Neural cell (in vitro differentiated cells): ENCODE measurements at regions not wholly inside any gene's neighbourhood (a gene's known extent, or its start where the extent isn't known, plus 50 kb on each side); places are given as distances from the start of the nearest gene placed in this dataset.

Experiments used
- H2AFZ ChIP-seq: fragments of 200-600, 300-800 bp; sonication (generic), shearing (Covaris generic); 2 replicates; pipeline ENCODE4 v1.6.0; 2014; ENCODE audit warnings: low read depth, mild to moderate bottlenecking, antibody characterized with exemption, low read length, moderate library complexity
- H3F3A ChIP-seq: fragments of 200-600 bp; shearing (Covaris generic); 2 replicates; pipeline ENCODE4 v1.6.1; 2016; ENCODE audit warnings: mild to moderate bottlenecking, moderate library complexity, mixed read lengths, antibody characterized with exemption, low read length; ENCODE audit not compliant: insufficient read depth, poor library complexity, severe bottlenecking
- H3K27ac ChIP-seq: fragments of 200-600, 300-800 bp; sonication (generic), shearing (Covaris generic); 2 replicates; pipeline ENCODE4 v1.5.1; 2014; ENCODE audit warnings: mild to moderate bottlenecking, low read length, moderate library complexity
- H3K27me3 ChIP-seq: fragments of 300-800, 200-600 bp; sonication (generic), shearing (Covaris generic); 2 replicates; pipeline ENCODE4 v1.6.0; 2014; ENCODE audit warnings: mild to moderate bottlenecking, low read depth, low read length, moderate library complexity; ENCODE audit not compliant: insufficient read depth
- H3K36me3 ChIP-seq: fragments of 300-800, 200-600 bp; sonication (generic), shearing (Covaris generic); 2 replicates; pipeline ENCODE4 v1.5.1; 2014; ENCODE audit warnings: mild to moderate bottlenecking, antibody characterized with exemption, low read length, moderate library complexity; ENCODE audit not compliant: insufficient read depth
- H3K4me2 ChIP-seq: fragments of 300-800, 200-600 bp; sonication (generic), shearing (Covaris generic); 2 replicates; pipeline ENCODE4 v1.6.0; 2014; ENCODE audit warnings: mild to moderate bottlenecking, low read length
- H3K4me3 ChIP-seq: fragments of 300-800, 200-600 bp; sonication (generic), shearing (Covaris generic); 2 replicates; pipeline ENCODE4 v1.5.1; 2014; ENCODE audit warnings: mild to moderate bottlenecking, low read length, moderate library complexity
- H3K79me2 ChIP-seq: fragments of 200-600 bp; shearing (Covaris generic); replicated peaks from 2 replicates; pipeline ENCODE4 v1.6.0; 2014; ENCODE audit warnings: mild to moderate bottlenecking, low read length, moderate library complexity; ENCODE audit not compliant: insufficient read depth
- H3K9ac ChIP-seq: fragments of 300-800, 200-600 bp; sonication (generic), shearing (Covaris generic); 2 replicates; pipeline ENCODE4 v1.6.1; 2016; ENCODE audit warnings: mild to moderate bottlenecking, low read length, mixed read lengths
- H3K9me2 ChIP-seq: fragments of 200-600 bp; shearing (Covaris generic); 2 replicates; pipeline ENCODE4 v1.6.1; 2016; ENCODE audit warnings: mild to moderate bottlenecking, low read length, mixed read lengths; ENCODE audit not compliant: insufficient read depth
- H3K9me3 ChIP-seq: fragments of 200-600, 300-800 bp; sonication (generic), shearing (Covaris generic); 2 replicates; pipeline ENCODE4 v1.6.1; 2016; ENCODE audit warnings: mild to moderate bottlenecking, mixed run types, low read length, moderate library complexity, mixed read lengths
- H4K20me1 ChIP-seq: fragments of 200-600 bp; shearing (Covaris generic); 2 replicates; pipeline ENCODE4 v1.6.1; 2016; ENCODE audit warnings: mild to moderate bottlenecking, mixed run types; ENCODE audit not compliant: insufficient read depth
- EP300 ChIP-seq: fragments of 450-650 bp; conservative IDR thresholded peaks from 2 replicates; pipeline ENCODE4 v1.6.1; 2014; ENCODE audit warnings: antibody characterized with exemption, mild to moderate bottlenecking, moderate library complexity; ENCODE audit not compliant: poor library complexity, severe bottlenecking
- EZH2 ChIP-seq: fragments of 200-600, 300-800 bp; shearing (Covaris generic), sonication (generic); IDR thresholded peaks from 2 replicates; pipeline ENCODE4 v1.6.1; 2014; ENCODE audit warnings: antibody characterized with exemption, low read length, borderline replicate concordance, mild to moderate bottlenecking; ENCODE audit not compliant: insufficient read depth, poor library complexity, severe bottlenecking
- MXI1 ChIP-seq: fragments of 450-650 bp; conservative IDR thresholded peaks from 2 replicates; pipeline ENCODE4 v1.6.1; 2014; ENCODE audit warnings: antibody characterized with exemption, mild to moderate bottlenecking; ENCODE audit not compliant: poor library complexity, severe bottlenecking
- POLR2AphosphoS5 ChIP-seq: IDR thresholded peaks from 2 replicates; pipeline ENCODE4 v1.6.1; 2012
- RAD21 ChIP-seq: fragments of 450-650 bp; conservative IDR thresholded peaks from 2 replicates; pipeline ENCODE4 v1.6.1; 2014; ENCODE audit warnings: antibody characterized with exemption, mild to moderate bottlenecking, moderate library complexity
- SMC3 ChIP-seq: fragments of 450-650 bp; conservative IDR thresholded peaks from 2 replicates; pipeline ENCODE4 v1.6.1; 2014; ENCODE audit warnings: antibody characterized with exemption, mild to moderate bottlenecking, moderate library complexity; ENCODE audit not compliant: poor library complexity
- TAF1 ChIP-seq: IDR thresholded peaks from 2 replicates; pipeline ENCODE4 v1.6.1; 2012; ENCODE audit warnings: low read depth
- TF ChIP-seq, protein P1 (sequence below): IDR thresholded peaks from 2 replicates; pipeline ENCODE4 v1.6.1; 2012; ENCODE audit warnings: borderline replicate concordance
- TF ChIP-seq, protein P2 (sequence below): fragments of 450-650 bp; IDR thresholded peaks from 2 replicates; pipeline ENCODE4 v1.5.1; 2014; ENCODE audit warnings: antibody characterized with exemption, mild to moderate bottlenecking, moderate library complexity; ENCODE audit not compliant: poor library complexity, severe bottlenecking

DNA sequence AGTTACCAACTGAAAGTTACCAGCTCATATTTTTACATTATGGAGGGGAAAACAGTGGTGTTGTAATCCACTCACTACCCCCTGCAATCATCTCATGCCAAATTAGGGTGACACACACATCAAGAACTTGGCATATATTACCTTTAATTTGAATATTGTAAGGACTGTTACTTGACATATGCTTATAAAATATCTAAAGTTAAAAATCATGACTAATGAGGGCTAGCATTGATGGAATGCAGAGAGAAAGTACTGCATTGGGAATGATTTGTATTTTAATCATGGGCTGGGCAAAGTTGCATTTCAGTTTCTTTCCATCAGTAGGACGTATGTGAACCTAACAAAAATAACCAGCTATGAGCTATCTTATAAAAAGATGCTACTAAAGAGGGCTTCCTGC lies 517.5 kb upstream of the GRIA3 start:
- Histone ChIP-seq H3K36me3 (no peaks in the 10 kb centered on the region), H3F3A (no peaks in the 10 kb centered on the region), H3K9ac (no peak overlapping the region), H3K9me3 (no peaks in the 10 kb centered on the region), H3K4me2 (no peak overlapping the region), H4K20me1 (no peaks in the 10 kb centered on the region), H3K9me2 (no peaks in the 10 kb centered on the region), H3K27ac (no peak overlapping the region), H3K4me3 (no peak overlapping the region), H3K27me3 (no peaks in the 10 kb centered on the region), H3K79me2 (no peaks in the 10 kb centered on the region), H2AFZ (no peak overlapping the region)
- TF ChIP-seq EP300 (no peak), EZH2 (no peak), MXI1 (no peak), SMC3 (no peak), POLR2AphosphoS5 (no peak), RAD21 (no peak), TAF1 (no peak)
- TF ChIP-seq, protein P1, sequence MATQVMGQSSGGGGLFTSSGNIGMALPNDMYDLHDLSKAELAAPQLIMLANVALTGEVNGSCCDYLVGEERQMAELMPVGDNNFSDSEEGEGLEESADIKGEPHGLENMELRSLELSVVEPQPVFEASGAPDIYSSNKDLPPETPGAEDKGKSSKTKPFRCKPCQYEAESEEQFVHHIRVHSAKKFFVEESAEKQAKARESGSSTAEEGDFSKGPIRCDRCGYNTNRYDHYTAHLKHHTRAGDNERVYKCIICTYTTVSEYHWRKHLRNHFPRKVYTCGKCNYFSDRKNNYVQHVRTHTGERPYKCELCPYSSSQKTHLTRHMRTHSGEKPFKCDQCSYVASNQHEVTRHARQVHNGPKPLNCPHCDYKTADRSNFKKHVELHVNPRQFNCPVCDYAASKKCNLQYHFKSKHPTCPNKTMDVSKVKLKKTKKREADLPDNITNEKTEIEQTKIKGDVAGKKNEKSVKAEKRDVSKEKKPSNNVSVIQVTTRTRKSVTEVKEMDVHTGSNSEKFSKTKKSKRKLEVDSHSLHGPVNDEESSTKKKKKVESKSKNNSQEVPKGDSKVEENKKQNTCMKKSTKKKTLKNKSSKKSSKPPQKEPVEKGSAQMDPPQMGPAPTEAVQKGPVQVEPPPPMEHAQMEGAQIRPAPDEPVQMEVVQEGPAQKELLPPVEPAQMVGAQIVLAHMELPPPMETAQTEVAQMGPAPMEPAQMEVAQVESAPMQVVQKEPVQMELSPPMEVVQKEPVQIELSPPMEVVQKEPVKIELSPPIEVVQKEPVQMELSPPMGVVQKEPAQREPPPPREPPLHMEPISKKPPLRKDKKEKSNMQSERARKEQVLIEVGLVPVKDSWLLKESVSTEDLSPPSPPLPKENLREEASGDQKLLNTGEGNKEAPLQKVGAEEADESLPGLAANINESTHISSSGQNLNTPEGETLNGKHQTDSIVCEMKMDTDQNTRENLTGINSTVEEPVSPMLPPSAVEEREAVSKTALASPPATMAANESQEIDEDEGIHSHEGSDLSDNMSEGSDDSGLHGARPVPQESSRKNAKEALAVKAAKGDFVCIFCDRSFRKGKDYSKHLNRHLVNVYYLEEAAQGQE, result no peak
- TF ChIP-seq, protein P2, sequence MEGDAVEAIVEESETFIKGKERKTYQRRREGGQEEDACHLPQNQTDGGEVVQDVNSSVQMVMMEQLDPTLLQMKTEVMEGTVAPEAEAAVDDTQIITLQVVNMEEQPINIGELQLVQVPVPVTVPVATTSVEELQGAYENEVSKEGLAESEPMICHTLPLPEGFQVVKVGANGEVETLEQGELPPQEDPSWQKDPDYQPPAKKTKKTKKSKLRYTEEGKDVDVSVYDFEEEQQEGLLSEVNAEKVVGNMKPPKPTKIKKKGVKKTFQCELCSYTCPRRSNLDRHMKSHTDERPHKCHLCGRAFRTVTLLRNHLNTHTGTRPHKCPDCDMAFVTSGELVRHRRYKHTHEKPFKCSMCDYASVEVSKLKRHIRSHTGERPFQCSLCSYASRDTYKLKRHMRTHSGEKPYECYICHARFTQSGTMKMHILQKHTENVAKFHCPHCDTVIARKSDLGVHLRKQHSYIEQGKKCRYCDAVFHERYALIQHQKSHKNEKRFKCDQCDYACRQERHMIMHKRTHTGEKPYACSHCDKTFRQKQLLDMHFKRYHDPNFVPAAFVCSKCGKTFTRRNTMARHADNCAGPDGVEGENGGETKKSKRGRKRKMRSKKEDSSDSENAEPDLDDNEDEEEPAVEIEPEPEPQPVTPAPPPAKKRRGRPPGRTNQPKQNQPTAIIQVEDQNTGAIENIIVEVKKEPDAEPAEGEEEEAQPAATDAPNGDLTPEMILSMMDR, result no peak

DNA sequence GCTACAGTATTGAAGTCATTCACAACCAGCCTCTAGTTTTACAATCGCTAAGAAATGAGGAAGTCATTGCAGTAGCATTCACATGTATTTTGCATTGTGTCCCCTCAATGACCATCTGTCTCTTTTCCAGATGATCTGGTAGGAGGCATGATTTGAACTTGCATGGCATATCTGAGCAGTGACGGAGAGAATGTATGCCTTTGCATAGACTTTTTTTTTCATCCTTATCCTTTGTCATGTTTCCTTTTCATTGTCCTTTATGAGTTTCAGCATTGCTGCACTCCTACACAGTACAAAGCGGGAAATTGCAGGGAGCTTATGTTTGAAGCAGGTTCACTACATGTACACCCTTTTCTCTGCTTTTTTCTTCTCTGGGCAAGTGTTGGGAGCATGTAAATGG lies 516.4 kb upstream of the GRIA3 start:
- H3K9me3 ChIP-seq, result no peaks in the 10 kb centered on the region
- TF ChIP-seq MXI1, result no peak
- no peak for TF ChIP-seq RAD21
- H3K79me2 ChIP-seq, result no peaks in the 10 kb centered on the region
- no peak overlapping the region for H3K4me2 ChIP-seq
- no peak overlapping the region for H3K9ac ChIP-seq
- no peaks in the 10 kb centered on the region for H3F3A ChIP-seq
- no peaks in the 10 kb centered on the region for H4K20me1 ChIP-seq
- H3K4me3 ChIP-seq, result no peak overlapping the region
- no peak overlapping the region for H3K27ac ChIP-seq
- no peaks in the 10 kb centered on the region for H3K36me3 ChIP-seq
- H3K27me3 ChIP-seq, result no peaks in the 10 kb centered on the region
- no peaks in the 10 kb centered on the region for H3K9me2 ChIP-seq
- H2AFZ ChIP-seq, result no peak overlapping the region

DNA sequence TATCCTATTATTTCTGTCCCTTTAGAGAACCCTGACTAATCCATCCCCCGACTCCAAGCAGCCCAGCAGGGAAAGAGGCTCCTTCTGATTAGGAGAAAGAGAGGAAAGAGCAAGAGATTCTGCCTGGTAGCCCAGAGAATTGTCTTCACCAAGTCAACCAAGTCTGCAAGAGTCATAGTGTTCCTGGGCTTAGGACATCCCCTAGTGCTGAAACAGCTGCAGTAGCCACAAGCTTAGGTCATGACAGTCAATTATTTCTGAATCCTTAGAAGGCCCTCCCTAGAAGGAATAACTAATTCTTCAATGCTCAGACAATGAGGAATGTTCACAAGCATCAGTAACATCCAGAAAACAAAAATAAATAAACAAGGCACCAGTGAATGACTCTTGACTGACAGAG lies 480.3 kb upstream of the GRIA3 start:
- no peaks in the 10 kb centered on the region for H3K79me2 ChIP-seq
- TF ChIP-seq, protein P1, result no peak
- no peak for TF ChIP-seq EP300
- TF ChIP-seq, protein P2, result no peak
- H3K27me3 ChIP-seq, result no peaks in the 10 kb centered on the region
- no peak overlapping the region for H3K4me2 ChIP-seq
- no peak overlapping the region for H3K9ac ChIP-seq
- H3K36me3 ChIP-seq, result no peaks in the 10 kb centered on the region
- no peaks in the 10 kb centered on the region for H3K9me3 ChIP-seq
- H3F3A ChIP-seq, result no peaks in the 10 kb centered on the region
- no peaks in the 10 kb centered on the region for H4K20me1 ChIP-seq
- H3K9me2 ChIP-seq, result no peaks in the 10 kb centered on the region
- H3K4me3 ChIP-seq, result no peak overlapping the region
- H3K27ac ChIP-seq, result no peak overlapping the region
- no peak overlapping the region for H2AFZ ChIP-seq
